GM23338 (cell line): ENCODE measurements at regions not wholly inside any gene's neighbourhood (a gene's known extent, or its start where the extent isn't known, plus 50 kb on each side); places are given as distances from the start of the nearest gene placed in this dataset.

ENCODE experiments used
- ATAC-seq: fragments of 200-7000 bp; cut with Tn5 transposase; 3 replicates; pipeline ENCODE4 v1.9.1; 2020
- DNase-seq: peaks from one replicate; pipeline ENCODE4 v3.0.0-alpha.2; 2015; ENCODE audit warnings: low spot score
- H2AFZ ChIP-seq: fragments of 200-600 bp; sonication (generic); 2 replicates; pipeline ENCODE4 v1.8.0; 2016; ENCODE audit warnings: antibody characterized with exemption, mild to moderate bottlenecking, moderate library complexity
- H3F3A ChIP-seq: fragments of 200-600 bp; sonication (generic); replicated peaks from 2 replicates; pipeline ENCODE4 v1.8.0; 2017; ENCODE audit warnings: antibody characterized with exemption, mixed run types, low read depth
- H3K27ac ChIP-seq: fragments of 200-600 bp; sonication (generic); 2 replicates; pipeline ENCODE4 v1.6.1; 2016; ENCODE audit warnings: low read depth
- H3K27me3 ChIP-seq: fragments of 200-600 bp; sonication (generic); 2 replicates; pipeline ENCODE4 v1.8.0; 2016; ENCODE audit warnings: mild to moderate bottlenecking, mixed run types, moderate library complexity; ENCODE audit not compliant: insufficient read depth
- H3K36me3 ChIP-seq: fragments of 200-600 bp; sonication (generic); 2 replicates; pipeline ENCODE4 v1.8.0; 2016; ENCODE audit warnings: mild to moderate bottlenecking; ENCODE audit not compliant: insufficient read depth
- H3K4me1 ChIP-seq: fragments of 200-600 bp; sonication (generic); 2 replicates; pipeline ENCODE4 v1.8.0; 2016; ENCODE audit warnings: mild to moderate bottlenecking, moderate library complexity; ENCODE audit not compliant: insufficient read depth
- H3K4me2 ChIP-seq: fragments of 200-600 bp; sonication (generic); 2 replicates; pipeline ENCODE4 v1.7.1; 2017; ENCODE audit warnings: mixed run types
- H3K4me3 ChIP-seq: fragments of 200-600 bp; sonication (generic); 2 replicates; pipeline ENCODE4 v1.6.1; 2016; ENCODE audit warnings: mixed run types
- H3K79me2 ChIP-seq: fragments of 200-600 bp; sonication (generic); replicated peaks from 2 replicates; pipeline ENCODE4 v1.8.0; 2017; ENCODE audit warnings: mild to moderate bottlenecking; ENCODE audit not compliant: insufficient read depth
- H3K9me2 ChIP-seq: fragments of 200-600 bp; sonication (generic); 2 replicates; pipeline ENCODE4 v1.8.0; 2017; ENCODE audit not compliant: insufficient read depth
- H4K20me1 ChIP-seq: fragments of 200-600 bp; sonication (generic); replicated peaks from 2 replicates; pipeline ENCODE4 v1.8.0; 2017; ENCODE audit warnings: mild to moderate bottlenecking; ENCODE audit not compliant: insufficient read depth
- H3K27ac Mint-ChIP-seq: 2 replicates; pipeline ENCODE4 v1.8.0; 2020; ENCODE audit warnings: inconsistent platforms, mild to moderate bottlenecking, moderate library complexity, mixed read lengths
- H3K27me3 Mint-ChIP-seq: 3 replicates; pipeline ENCODE4 v1.8.0; 2022; ENCODE audit warnings: low read depth, mild to moderate bottlenecking, moderate library complexity, mixed read lengths, inconsistent platforms; ENCODE audit not compliant: insufficient read depth, poor library complexity
- H3K36me3 Mint-ChIP-seq: 3 replicates; pipeline ENCODE4 v1.8.0; 2021; ENCODE audit warnings: low read depth, mild to moderate bottlenecking, inconsistent platforms, moderate library complexity, mixed read lengths
- H3K4me1 Mint-ChIP-seq: 3 replicates; pipeline ENCODE4 v1.8.0; 2020; ENCODE audit warnings: mild to moderate bottlenecking, inconsistent platforms, mixed read lengths
- H3K4me3 Mint-ChIP-seq: 3 replicates; pipeline ENCODE4 v1.8.0; 2021; ENCODE audit warnings: moderate library complexity, mild to moderate bottlenecking, inconsistent platforms, mixed read lengths
- H3K9me3 Mint-ChIP-seq: 3 replicates; pipeline ENCODE4 v1.8.0; 2020; ENCODE audit warnings: moderate library complexity, mild to moderate bottlenecking, inconsistent platforms, mixed read lengths
- CREB1 ChIP-seq: fragments of 250-450 bp; sonication (Bioruptor Pico); IDR thresholded peaks from 2 replicates; pipeline ENCODE4 v1.5.0; 2020; ENCODE audit warnings: low read depth, mild to moderate bottlenecking, moderate library complexity
- EZH2 ChIP-seq: fragments of 200-600 bp; sonication (generic); IDR thresholded peaks from one replicate; pipeline ENCODE4 v1.8.0; 2017; ENCODE audit warnings: antibody characterized with exemption, mild to moderate bottlenecking, low read depth; ENCODE audit not compliant: unreplicated experiment
- EZH2phosphoT487 ChIP-seq: fragments of 200-600 bp; sonication (generic); IDR thresholded peaks from one replicate; pipeline ENCODE4 v1.8.1; 2018; ENCODE audit warnings: antibody characterized with exemption; ENCODE audit not compliant: unreplicated experiment
- JUNB ChIP-seq: IDR thresholded peaks from one replicate; pipeline ENCODE4 v1.6.1; 2016; ENCODE audit warnings: antibody characterized with exemption; ENCODE audit not compliant: unreplicated experiment
- POLR2AphosphoS5 ChIP-seq: IDR thresholded peaks from 2 replicates; pipeline ENCODE4 v1.6.1; 2016; ENCODE audit warnings: antibody characterized with exemption, low read depth
- ZNF331 ChIP-seq: fragments of 250-450 bp; sonication (Bioruptor Pico); IDR thresholded peaks from 2 replicates; pipeline ENCODE4 v1.5.0; 2020; ENCODE audit warnings: low read depth, mild to moderate bottlenecking, moderate library complexity
- TF ChIP-seq, protein P1 (sequence below): IDR thresholded peaks from 2 replicates; pipeline ENCODE4 v1.6.1; 2016; ENCODE audit warnings: antibody characterized with exemption
- TF ChIP-seq, protein P2 (sequence below): fragments of 250-450 bp; sonication (Bioruptor Pico); IDR thresholded peaks from 2 replicates; pipeline ENCODE4 v1.5.0; 2020; ENCODE audit warnings: mild to moderate bottlenecking, moderate library complexity
- TF ChIP-seq, protein P3 (sequence below), 2 experiments: fragments of 200-600 bp in 1 of 2; sonication (generic) in 1 of 2; conservative IDR thresholded peaks; 2 replicates each; pipeline versions ENCODE4 v1.5.1 to v1.6.1; 2016 to 2017; ENCODE audit warnings: antibody characterized with exemption in 2 of 2, low read depth in 2 of 2, mild to moderate bottlenecking in 2 of 2, moderate library complexity in 1 of 2

DNA sequence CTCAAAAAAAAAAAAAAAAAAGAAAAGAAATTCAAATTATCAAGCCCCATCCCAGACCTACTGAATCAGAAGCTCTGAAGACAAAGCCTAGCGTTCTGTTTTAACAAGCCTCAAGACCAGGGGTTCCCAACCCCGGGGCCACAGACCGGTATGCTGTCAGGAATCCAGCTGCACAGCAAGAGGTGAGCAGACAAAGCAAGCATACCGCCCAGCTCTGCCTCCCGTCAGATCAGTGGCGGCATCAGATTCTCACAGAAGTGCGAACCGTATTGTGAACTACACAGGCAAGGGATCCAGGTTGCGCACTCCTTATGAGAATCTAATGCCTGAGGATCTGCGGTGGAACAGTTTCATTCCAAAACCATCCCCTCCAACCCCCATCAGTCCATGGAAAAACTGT is 57.8 kb upstream of the RASAL2 start:
- H3K4me3 ChIP-seq: no peak overlapping the region
- no peaks in the 10 kb centered on the region for H3K36me3 ChIP-seq
- no peak overlapping the region for H2AFZ ChIP-seq
- no peak overlapping the region for H3K4me2 ChIP-seq
- H3K4me3 Mint-ChIP-seq: no peak overlapping the region
- DNase-seq (peak; percentile 28), ATAC-seq (no peak)
- H3K27ac Mint-ChIP-seq: no peak overlapping the region
- H3K9me2 ChIP-seq: no peaks in the 10 kb centered on the region
- peaks cover 2% of the 10 kb centered on the region for H3K27me3 Mint-ChIP-seq
- 0 out of 3 replicates have a peak, but pooled peaks cover 3% of the 10 kb centered on the region for H3K36me3 Mint-ChIP-seq
- H3K9me3 Mint-ChIP-seq: peaks cover 11% of the 10 kb centered on the region; the same call in 2 of the 3 replicates
- TF ChIP-seq POLR2AphosphoS5 (no peak), EZH2 (no peak), CREB1 (CRISPR knock-in tag) (no peak), JUNB (no peak)
- H3K27ac ChIP-seq: no peak overlapping the region
- no peaks in the 10 kb centered on the region for H4K20me1 ChIP-seq
- H3K27me3 ChIP-seq: no peaks in the 10 kb centered on the region
- peaks cover 9% of the 10 kb centered on the region for H3F3A ChIP-seq
- peaks cover 25% of the 10 kb centered on the region for H3K4me1 ChIP-seq
- no peaks in the 10 kb centered on the region for H3K79me2 ChIP-seq
- peaks cover 13% of the 10 kb centered on the region for H3K4me1 Mint-ChIP-seq

DNA sequence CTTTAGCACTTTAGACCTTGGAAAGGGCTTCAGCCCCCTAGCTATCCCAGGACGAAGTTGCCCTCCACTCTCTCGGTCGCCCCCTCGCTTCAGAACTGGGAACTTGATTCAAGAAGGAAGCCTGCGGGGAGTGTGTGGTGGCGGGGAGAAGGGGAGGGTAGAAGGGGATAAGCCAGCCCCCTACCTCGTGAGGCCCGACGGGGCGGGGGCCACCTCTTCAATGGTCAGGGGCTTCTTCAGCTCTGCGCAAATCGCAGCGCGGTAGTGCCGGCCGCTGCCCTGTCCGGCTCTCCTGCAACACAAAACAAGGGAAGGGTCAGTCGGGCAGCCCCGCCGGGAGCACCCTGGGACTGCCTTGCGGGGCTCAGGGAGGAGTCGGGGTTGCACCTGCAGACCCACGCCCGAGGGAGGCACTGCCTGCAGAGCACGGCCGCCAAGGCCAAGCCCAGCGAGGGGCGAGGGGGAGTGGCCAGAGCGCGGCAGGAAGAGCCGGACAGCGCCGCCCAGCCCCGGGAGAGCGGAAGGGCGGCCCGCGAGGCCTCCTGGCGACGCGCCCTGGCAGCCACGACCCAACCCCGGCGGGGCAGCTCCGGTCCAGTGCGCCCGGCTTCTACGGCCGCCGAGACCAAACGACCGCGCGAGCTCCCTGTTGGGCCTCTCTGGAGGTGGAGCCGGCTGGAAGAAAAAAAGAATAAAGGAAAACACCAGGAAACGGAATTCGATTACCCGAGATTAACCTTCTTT is 56.2 kb upstream of the RASAL2 start:
- H3K27ac Mint-ChIP-seq: no peak overlapping the region
- Histone ChIP-seq H3K4me3 (peak overlapping the region; percentile 67), H3K79me2 (no peaks in the 10 kb centered on the region), H3F3A (peaks cover 9% of the 10 kb centered on the region), H3K9me2 (no peaks in the 10 kb centered on the region), H3K4me1 (peaks cover 18% of the 10 kb centered on the region), H2AFZ (peak overlapping the region; percentile 92), H3K27me3 (no peaks in the 10 kb centered on the region), H4K20me1 (no peaks in the 10 kb centered on the region), H3K36me3 (no peaks in the 10 kb centered on the region), H3K27ac (0 out of 2 replicates have a peak overlapping the region, but pooled peaks have one; percentile 41), H3K4me2 (peak overlapping the region; percentile 50)
- H3K4me1 Mint-ChIP-seq: peaks cover 18% of the 10 kb centered on the region
- peak overlapping the region; percentile 73 for H3K4me3 Mint-ChIP-seq
- DNase-seq: peak; percentile 94
- TF ChIP-seq ZNF331 (CRISPR knock-in tag) (0 out of 2 replicates have a peak, but pooled peaks have one; percentile 6), EZH2phosphoT487 (no peak), POLR2AphosphoS5 (peak; percentile 69)
- TF ChIP-seq, protein P1, sequence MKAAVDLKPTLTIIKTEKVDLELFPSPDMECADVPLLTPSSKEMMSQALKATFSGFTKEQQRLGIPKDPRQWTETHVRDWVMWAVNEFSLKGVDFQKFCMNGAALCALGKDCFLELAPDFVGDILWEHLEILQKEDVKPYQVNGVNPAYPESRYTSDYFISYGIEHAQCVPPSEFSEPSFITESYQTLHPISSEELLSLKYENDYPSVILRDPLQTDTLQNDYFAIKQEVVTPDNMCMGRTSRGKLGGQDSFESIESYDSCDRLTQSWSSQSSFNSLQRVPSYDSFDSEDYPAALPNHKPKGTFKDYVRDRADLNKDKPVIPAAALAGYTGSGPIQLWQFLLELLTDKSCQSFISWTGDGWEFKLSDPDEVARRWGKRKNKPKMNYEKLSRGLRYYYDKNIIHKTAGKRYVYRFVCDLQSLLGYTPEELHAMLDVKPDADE: 0 out of 2 replicates have a peak, but pooled peaks have one; percentile 47
- TF ChIP-seq, protein P2, sequence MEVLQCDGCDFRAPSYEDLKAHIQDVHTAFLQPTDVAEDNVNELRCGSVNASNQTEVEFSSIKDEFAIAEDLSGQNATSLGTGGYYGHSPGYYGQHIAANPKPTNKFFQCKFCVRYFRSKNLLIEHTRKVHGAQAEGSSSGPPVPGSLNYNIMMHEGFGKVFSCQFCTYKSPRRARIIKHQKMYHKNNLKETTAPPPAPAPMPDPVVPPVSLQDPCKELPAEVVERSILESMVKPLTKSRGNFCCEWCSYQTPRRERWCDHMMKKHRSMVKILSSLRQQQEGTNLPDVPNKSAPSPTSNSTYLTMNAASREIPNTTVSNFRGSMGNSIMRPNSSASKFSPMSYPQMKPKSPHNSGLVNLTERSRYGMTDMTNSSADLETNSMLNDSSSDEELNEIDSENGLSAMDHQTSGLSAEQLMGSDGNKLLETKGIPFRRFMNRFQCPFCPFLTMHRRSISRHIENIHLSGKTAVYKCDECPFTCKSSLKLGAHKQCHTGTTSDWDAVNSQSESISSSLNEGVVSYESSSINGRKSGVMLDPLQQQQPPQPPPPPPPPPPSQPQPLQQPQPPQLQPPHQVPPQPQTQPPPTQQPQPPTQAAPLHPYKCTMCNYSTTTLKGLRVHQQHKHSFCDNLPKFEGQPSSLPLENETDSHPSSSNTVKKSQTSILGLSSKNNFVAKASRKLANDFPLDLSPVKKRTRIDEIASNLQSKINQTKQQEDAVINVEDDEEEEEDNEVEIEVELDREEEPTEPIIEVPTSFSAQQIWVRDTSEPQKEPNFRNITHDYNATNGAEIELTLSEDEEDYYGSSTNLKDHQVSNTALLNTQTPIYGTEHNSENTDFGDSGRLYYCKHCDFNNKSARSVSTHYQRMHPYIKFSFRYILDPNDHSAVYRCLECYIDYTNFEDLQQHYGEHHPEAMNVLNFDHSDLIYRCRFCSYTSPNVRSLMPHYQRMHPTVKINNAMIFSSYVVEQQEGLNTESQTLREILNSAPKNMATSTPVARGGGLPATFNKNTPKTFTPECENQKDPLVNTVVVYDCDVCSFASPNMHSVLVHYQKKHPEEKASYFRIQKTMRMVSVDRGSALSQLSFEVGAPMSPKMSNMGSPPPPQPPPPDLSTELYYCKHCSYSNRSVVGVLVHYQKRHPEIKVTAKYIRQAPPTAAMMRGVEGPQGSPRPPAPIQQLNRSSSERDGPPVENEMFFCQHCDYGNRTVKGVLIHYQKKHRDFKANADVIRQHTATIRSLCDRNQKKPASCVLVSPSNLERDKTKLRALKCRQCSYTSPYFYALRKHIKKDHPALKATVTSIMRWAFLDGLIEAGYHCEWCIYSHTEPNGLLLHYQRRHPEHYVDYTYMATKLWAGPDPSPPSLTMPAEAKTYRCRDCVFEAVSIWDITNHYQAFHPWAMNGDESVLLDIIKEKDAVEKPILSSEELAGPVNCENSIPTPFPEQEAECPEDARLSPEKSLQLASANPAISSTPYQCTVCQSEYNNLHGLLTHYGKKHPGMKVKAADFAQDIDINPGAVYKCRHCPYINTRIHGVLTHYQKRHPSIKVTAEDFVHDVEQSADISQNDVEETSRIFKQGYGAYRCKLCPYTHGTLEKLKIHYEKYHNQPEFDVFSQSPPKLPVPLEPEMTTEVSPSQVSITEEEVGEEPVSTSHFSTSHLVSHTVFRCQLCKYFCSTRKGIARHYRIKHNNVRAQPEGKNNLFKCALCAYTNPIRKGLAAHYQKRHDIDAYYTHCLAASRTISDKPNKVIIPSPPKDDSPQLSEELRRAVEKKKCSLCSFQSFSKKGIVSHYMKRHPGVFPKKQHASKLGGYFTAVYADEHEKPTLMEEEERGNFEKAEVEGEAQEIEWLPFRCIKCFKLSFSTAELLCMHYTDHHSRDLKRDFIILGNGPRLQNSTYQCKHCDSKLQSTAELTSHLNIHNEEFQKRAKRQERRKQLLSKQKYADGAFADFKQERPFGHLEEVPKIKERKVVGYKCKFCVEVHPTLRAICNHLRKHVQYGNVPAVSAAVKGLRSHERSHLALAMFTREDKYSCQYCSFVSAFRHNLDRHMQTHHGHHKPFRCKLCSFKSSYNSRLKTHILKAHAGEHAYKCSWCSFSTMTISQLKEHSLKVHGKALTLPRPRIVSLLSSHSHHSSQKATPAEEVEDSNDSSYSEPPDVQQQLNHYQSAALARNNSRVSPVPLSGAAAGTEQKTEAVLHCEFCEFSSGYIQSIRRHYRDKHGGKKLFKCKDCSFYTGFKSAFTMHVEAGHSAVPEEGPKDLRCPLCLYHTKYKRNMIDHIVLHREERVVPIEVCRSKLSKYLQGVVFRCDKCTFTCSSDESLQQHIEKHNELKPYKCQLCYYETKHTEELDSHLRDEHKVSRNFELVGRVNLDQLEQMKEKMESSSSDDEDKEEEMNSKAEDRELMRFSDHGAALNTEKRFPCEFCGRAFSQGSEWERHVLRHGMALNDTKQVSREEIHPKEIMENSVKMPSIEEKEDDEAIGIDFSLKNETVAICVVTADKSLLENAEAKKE: no peak
- TF ChIP-seq, protein P3, sequence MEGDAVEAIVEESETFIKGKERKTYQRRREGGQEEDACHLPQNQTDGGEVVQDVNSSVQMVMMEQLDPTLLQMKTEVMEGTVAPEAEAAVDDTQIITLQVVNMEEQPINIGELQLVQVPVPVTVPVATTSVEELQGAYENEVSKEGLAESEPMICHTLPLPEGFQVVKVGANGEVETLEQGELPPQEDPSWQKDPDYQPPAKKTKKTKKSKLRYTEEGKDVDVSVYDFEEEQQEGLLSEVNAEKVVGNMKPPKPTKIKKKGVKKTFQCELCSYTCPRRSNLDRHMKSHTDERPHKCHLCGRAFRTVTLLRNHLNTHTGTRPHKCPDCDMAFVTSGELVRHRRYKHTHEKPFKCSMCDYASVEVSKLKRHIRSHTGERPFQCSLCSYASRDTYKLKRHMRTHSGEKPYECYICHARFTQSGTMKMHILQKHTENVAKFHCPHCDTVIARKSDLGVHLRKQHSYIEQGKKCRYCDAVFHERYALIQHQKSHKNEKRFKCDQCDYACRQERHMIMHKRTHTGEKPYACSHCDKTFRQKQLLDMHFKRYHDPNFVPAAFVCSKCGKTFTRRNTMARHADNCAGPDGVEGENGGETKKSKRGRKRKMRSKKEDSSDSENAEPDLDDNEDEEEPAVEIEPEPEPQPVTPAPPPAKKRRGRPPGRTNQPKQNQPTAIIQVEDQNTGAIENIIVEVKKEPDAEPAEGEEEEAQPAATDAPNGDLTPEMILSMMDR (conservative IDR thresholded peaks at IDR 0.05; ENCODE audit: low read depth in 2 of 2): peak; percentile 70 to 77
- H3K9me3 Mint-ChIP-seq: peaks cover 11% of the 10 kb centered on the region; the same call in 2 of the 3 replicates
- ATAC-seq: peak; percentile 97
- H3K27me3 Mint-ChIP-seq: peaks cover 2% of the 10 kb centered on the region
- 0 out of 3 replicates have a peak, but pooled peaks cover 4% of the 10 kb centered on the region for H3K36me3 Mint-ChIP-seq
